IMR-90 (cell line): ENCODE measurements at regions not wholly inside any gene's neighbourhood (a gene's known extent, or its start where the extent isn't known, plus 50 kb on each side); places are given as distances from the start of the nearest gene placed in this dataset.

ENCODE experiments used
- ATAC-seq: fragments of 200-7000 bp; cut with Tn5 transposase; 2 replicates; pipeline ENCODE4 v1.9.1; 2020; ENCODE audit warnings: low read depth, mild to moderate bottlenecking, moderate library complexity
- BruUV-seq: library from RNA; stranded (reverse); fragments of 400-500 nt; replicated peaks from 2 replicates; lab custom pipeline; 2021; lab: Mats Ljungman, UMichigan
- CTCF ChIA-PET: fragments of 300-600 bp; formaldehyde crosslinking; extraction: SDS; loops from one replicate; lab custom pipeline; 2021; ENCODE audit warnings: antibody characterized with exemption; lab: Yijun Ruan, JAX
- POLR2A ChIA-PET: fragments of 300-600 bp; sonication (Branson Sonifier 250); formaldehyde crosslinking; loops from one replicate; lab custom pipeline; 2022; ENCODE audit warnings: antibody characterized with exemption; ENCODE audit not compliant: unreplicated experiment; lab: Charles Lee
- DNase-seq: peaks from one replicate; pipeline ENCODE4 v3.0.0; 2013
- H2AFZ ChIP-seq: replicated peaks from 2 replicates; pipeline ENCODE3; 2013; ENCODE audit warnings: low read length, mild to moderate bottlenecking; ENCODE audit not compliant: poor library complexity
- H2AK5ac ChIP-seq: 2 replicates; pipeline ENCODE4 v1.6.1; 2013; ENCODE audit warnings: low read depth, low read length, inconsistent platforms
- H2AK9ac ChIP-seq: replicated peaks from 2 replicates; pipeline ENCODE3; 2013; ENCODE audit warnings: mild to moderate bottlenecking, low read depth, low read length, moderate library complexity; ENCODE audit not compliant: poor library complexity
- H2BK120ac ChIP-seq: 2 replicates; pipeline ENCODE4 v1.6.1; 2013; ENCODE audit warnings: low read depth, low read length, inconsistent platforms
- H2BK15ac ChIP-seq: 3 replicates; pipeline ENCODE4 v1.6.1; 2013; ENCODE audit warnings: low read depth, low read length, inconsistent platforms
- H2BK20ac ChIP-seq: 2 replicates; pipeline ENCODE4 v1.6.1; 2013; ENCODE audit warnings: low read depth, mild to moderate bottlenecking, inconsistent platforms, low read length, moderate library complexity
- H2BK5ac ChIP-seq: 2 replicates; pipeline ENCODE4 v1.6.1; 2013; ENCODE audit warnings: mild to moderate bottlenecking, low read depth, low read length, inconsistent platforms; ENCODE audit not compliant: poor library complexity, severe bottlenecking
- H3K14ac ChIP-seq: replicated peaks from 2 replicates; pipeline ENCODE4 v1.6.1; 2013; ENCODE audit warnings: low read depth, low read length, inconsistent platforms
- H3K18ac ChIP-seq: 2 replicates; pipeline ENCODE4 v1.6.1; 2013; ENCODE audit warnings: low read depth, low read length, control low read depth
- H3K23ac ChIP-seq: 2 replicates; pipeline ENCODE4 v1.6.1; 2013; ENCODE audit warnings: low read depth, low read length, inconsistent platforms
- H3K27ac ChIP-seq: 2 replicates; pipeline ENCODE4 v1.5.1; 2013; ENCODE audit warnings: mild to moderate bottlenecking, control low read depth, low read length; ENCODE audit not compliant: insufficient read depth
- H3K27me3 ChIP-seq: 2 replicates; pipeline ENCODE4 v1.6.1; 2013; ENCODE audit warnings: low read length; ENCODE audit not compliant: control insufficient read depth, insufficient read depth
- H3K36me3 ChIP-seq: 2 replicates; pipeline ENCODE4 v1.6.1; 2013; ENCODE audit warnings: low read length, mixed read lengths; ENCODE audit not compliant: control insufficient read depth, insufficient read depth
- H3K4ac ChIP-seq: 2 replicates; pipeline ENCODE4 v1.6.1; 2013; ENCODE audit warnings: low read depth, low read length, inconsistent platforms
- H3K4me1 ChIP-seq: 2 replicates; pipeline ENCODE4 v1.6.1; 2013; ENCODE audit warnings: low read length, mixed read lengths; ENCODE audit not compliant: control insufficient read depth, insufficient read depth
- H3K4me2 ChIP-seq: 2 replicates; pipeline ENCODE4 v1.6.1; 2013; ENCODE audit warnings: low read depth, mild to moderate bottlenecking, control low read depth, low read length, moderate library complexity
- H3K4me3 ChIP-seq: 2 replicates; pipeline ENCODE4 v1.5.1; 2013; ENCODE audit warnings: low read depth, mild to moderate bottlenecking, control low read depth, low read length, moderate library complexity; ENCODE audit not compliant: insufficient read depth
- H3K56ac ChIP-seq: 2 replicates; pipeline ENCODE4 v1.6.1; 2013; ENCODE audit warnings: low read length, inconsistent platforms; ENCODE audit not compliant: insufficient read depth; ENCODE audit errors: extremely low read depth
- H3K79me1 ChIP-seq, 2 experiments: 2 replicates each; pipeline ENCODE4 v1.6.1; 2013; ENCODE audit warnings: low read length in 2 of 2, inconsistent platforms in 1 of 2, low read depth in 1 of 2
- H3K9ac ChIP-seq: 2 replicates; pipeline ENCODE4 v1.6.1; 2013; ENCODE audit warnings: low read depth, low read length, control low read depth
- H3K9me1 ChIP-seq: 2 replicates; pipeline ENCODE4 v1.6.1; 2013; ENCODE audit warnings: low read length, inconsistent platforms; ENCODE audit not compliant: insufficient read depth
- H3K9me3 ChIP-seq: 2 replicates; pipeline ENCODE4 v1.6.1; 2013; ENCODE audit warnings: low read length; ENCODE audit not compliant: control insufficient read depth, insufficient read depth
- H4K20me1 ChIP-seq: 2 replicates; pipeline ENCODE4 v1.6.1; 2013; ENCODE audit warnings: low read length, inconsistent platforms; ENCODE audit not compliant: insufficient read depth
- H4K5ac ChIP-seq: 2 replicates; pipeline ENCODE4 v1.6.1; 2013; ENCODE audit warnings: mild to moderate bottlenecking, low read depth, low read length, control low read depth
- H4K8ac ChIP-seq, 2 experiments: 2 replicates each; pipeline ENCODE4 v1.6.1; 2013; ENCODE audit warnings: low read depth in 2 of 2, low read length in 2 of 2, control low read depth in 1 of 2, inconsistent platforms in 1 of 2
- H4K91ac ChIP-seq: 2 replicates; pipeline ENCODE4 v1.6.1; 2013; ENCODE audit warnings: low read depth, low read length, inconsistent platforms; ENCODE audit not compliant: insufficient read depth
- FOS ChIP-seq: fragments of 150-350 bp; IDR thresholded peaks from 2 replicates; pipeline ENCODE4 v1.6.1; 2016; ENCODE audit warnings: low read depth, low read length
- WGBS, 2 experiments: methylation state at CpG; one replicate each; pipeline versions ENCODE4 v1.1.5 to v1.1.7; 2013; ENCODE audit warnings: missing lambda C conversion rate in 2 of 2; ENCODE audit not compliant: insufficient read length in 1 of 2; ENCODE audit errors: extremely low coverage in 2 of 2; 5-methylcytosine and 5-hydroxymethylcytosine counted together
- dilution Hi-C: fragments of 300-500 bp; cut with HindIII; formaldehyde crosslinking; loops from one replicate; pipeline ENCODE4 v1.14.3; 2018; ENCODE audit warnings: low sequenced_read_pairs; ENCODE audit not compliant: unreplicated experiment
- in situ Hi-C: fragments of 300-500 bp; cut with MboI; formaldehyde crosslinking; loops from 3 replicates; pipeline ENCODE4 v1.14.3; 2019; ENCODE audit warnings: low sequenced_read_pairs, inconsistent platforms, mixed read lengths
- intact Hi-C: fragments of 100-400 bp; cut with micrococcal nuclease; formaldehyde crosslinking; loops from 2 replicates; pipeline ENCODE4 v1.10.0; 2022

DNA sequence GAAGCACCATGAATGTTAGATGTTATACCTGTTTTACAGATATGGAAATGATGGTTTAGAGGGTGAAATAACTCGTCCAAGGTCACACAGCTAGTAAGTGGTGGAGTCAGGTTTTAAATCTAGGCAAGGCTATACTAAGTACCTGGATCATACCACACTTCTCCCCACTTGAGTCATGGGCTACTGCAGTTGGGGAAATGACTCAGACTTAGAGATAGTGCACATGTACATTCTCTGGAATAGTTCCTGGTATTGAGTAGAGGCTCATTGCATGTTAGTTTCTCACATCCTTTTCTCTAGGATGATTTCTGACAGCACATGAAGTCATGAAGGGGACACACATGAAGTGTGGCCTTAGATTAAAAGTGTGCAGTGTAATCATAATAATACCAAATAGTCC is 76.2 kb upstream of the TNFSF11 start:
- dilution Hi-C loops: no loop called here
- Histone ChIP-seq H3K4ac (no peak overlapping the region), H2BK20ac (no peak overlapping the region), H4K5ac (no peak overlapping the region), H3K56ac (no peak overlapping the region), H3K9me3 (no peaks in the 10 kb centered on the region), H3K23ac (no peak overlapping the region), H2AFZ (no peak overlapping the region), H2BK5ac (no peak overlapping the region), H3K9ac (no peak overlapping the region), H2AK5ac (no peak overlapping the region), H3K79me1 (no peaks in the 10 kb centered on the region), H3K27ac (no peak overlapping the region), H3K36me3 (no peaks in the 10 kb centered on the region), H4K8ac (no peak overlapping the region), H3K4me1 (no peaks in the 10 kb centered on the region), H3K27me3 (peaks cover 7% of the 10 kb centered on the region), H4K20me1 (no peaks in the 10 kb centered on the region), H2BK15ac (no peak overlapping the region), H2AK9ac (no peak overlapping the region), H2BK120ac (no peak overlapping the region), H4K91ac (no peak overlapping the region), H3K4me3 (no peak overlapping the region), H3K18ac (no peak overlapping the region), H3K9me1 (no peaks in the 10 kb centered on the region), H3K14ac (no peak overlapping the region), H3K4me2 (no peak overlapping the region)
- no peak for ATAC-seq
- in situ Hi-C loops: no loop called here
- TF ChIP-seq FOS: no peak
- peak; percentile 40 for DNase-seq
- no CpG with 5 or more reads among the region's 1 CpG for WGBS, 2 experiments
- ChIA-PET CTCF (no interaction called here), POLR2A (no interaction called here)
- intact Hi-C loops: no loop called here
- BruUV-seq: no TSS peak
